ENCODE measurements at regions not wholly inside any gene's neighbourhood (a gene's known extent, or its start where the extent isn't known, plus 50 kb on each side); places are given as distances from the start of the nearest gene placed in this dataset.
"Not testable (repeated sequence)": the region's sequence is repeated elsewhere in the genome, so short reads cannot be mapped to it uniquely, and the experiment has no call there.

- no peak for TF ChIP-seq CTCF (conservative IDR thresholded peaks at IDR 0.05)
- Mint-ChIP-seq H3K4me1 (peaks cover 5% of the 10 kb centered on the region), H3K36me3 (ENCODE audit: low read depth) (no peaks in the 10 kb centered on the region), H3K27me3 (ENCODE audit: insufficient read depth) (peaks cover 2% of the 10 kb centered on the region), H3K27ac (no peak overlapping the region), H3K4me3 (no peak overlapping the region), H3K9me3 (peaks cover 2% of the 10 kb centered on the region)
- Histone ChIP-seq H3K4me3 (ENCODE audit: low read length) (no peak overlapping the region), H3K4me1 (ENCODE audit: control insufficient read depth, insufficient read depth, low read length) (no peaks in the 10 kb centered on the region), H3K9ac (ENCODE audit: extremely low read depth, low read length, poor library complexity, severe bottlenecking) (no peak overlapping the region), H3K27me3 (ENCODE audit: control insufficient read depth, insufficient read depth, low read length, poor library complexity, severe bottlenecking) (no peaks in the 10 kb centered on the region), H3K9me3 (ENCODE audit: control insufficient read depth, low read length) (no peaks in the 10 kb centered on the region), H3K27ac (ENCODE audit: low read depth, low read length) (no peak overlapping the region), H3K36me3 (ENCODE audit: control insufficient read depth, insufficient read depth, low read length) (no peaks in the 10 kb centered on the region)
- 78% methylated on average over 1 of the region's 2 CpGs; no CpG with 5 or more reads in 1 of the 2 experiments for whole genome bisulfite sequencing, 2 experiments (ENCODE audit: insufficient coverage in 1 of 2, insufficient read length in 1 of 2)
- no peak for DNase-seq
Measured at GRCh38 chr13:70516226-70516625, 408.0 kb upstream of the KLHL1 start.

- not testable (repeated sequence) for H3K4me1 Mint-ChIP-seq; H3K9ac ChIP-seq (ENCODE audit: extremely low read depth, low read length, poor library complexity, severe bottlenecking); H3K9me3 ChIP-seq (ENCODE audit: control insufficient read depth, low read length); DNase-seq; H3K36me3 ChIP-seq (ENCODE audit: control insufficient read depth, insufficient read depth, low read length); H3K4me3 Mint-ChIP-seq; H3K27ac Mint-ChIP-seq; H3K27me3 Mint-ChIP-seq (ENCODE audit: insufficient read depth); H3K4me1 ChIP-seq (ENCODE audit: control insufficient read depth, insufficient read depth, low read length); H3K9me3 Mint-ChIP-seq; H3K4me3 ChIP-seq (ENCODE audit: low read length); H3K27me3 ChIP-seq (ENCODE audit: control insufficient read depth, insufficient read depth, low read length, poor library complexity, severe bottlenecking); H3K36me3 Mint-ChIP-seq (ENCODE audit: low read depth); H3K27ac ChIP-seq (ENCODE audit: low read depth, low read length)
- WGBS, 2 experiments (ENCODE audit: insufficient coverage in 1 of 2, insufficient read length in 1 of 2): 95 to 97% methylated on average over 7 to 40 of the region's 40 CpGs
Measured at GRCh38 chr13:70511861-70512417, 403.7 kb upstream of the KLHL1 start.

GRCh38 chr13:70505809-70506208 lies 397.6 kb upstream of the KLHL1 start:
- Histone ChIP-seq H3K27me3 (ENCODE audit: control insufficient read depth, insufficient read depth, low read length, poor library complexity, severe bottlenecking) (no peaks in the 10 kb centered on the region), H3K4me3 (ENCODE audit: low read length) (no peak overlapping the region), H3K9me3 (ENCODE audit: control insufficient read depth, low read length) (no peaks in the 10 kb centered on the region), H3K27ac (ENCODE audit: low read depth, low read length) (no peak overlapping the region), H3K36me3 (ENCODE audit: control insufficient read depth, insufficient read depth, low read length) (no peaks in the 10 kb centered on the region), H3K9ac (ENCODE audit: extremely low read depth, low read length, poor library complexity, severe bottlenecking) (no peak overlapping the region), H3K4me1 (ENCODE audit: control insufficient read depth, insufficient read depth, low read length) (no peaks in the 10 kb centered on the region)
- Mint-ChIP-seq H3K27me3 (ENCODE audit: insufficient read depth) (no peaks in the 10 kb centered on the region), H3K4me3 (no peak overlapping the region), H3K9me3 (peaks cover 3% of the 10 kb centered on the region), H3K27ac (no peak overlapping the region), H3K36me3 (ENCODE audit: low read depth) (no peaks in the 10 kb centered on the region), H3K4me1 (peaks cover 4% of the 10 kb centered on the region)
- no peak for TF ChIP-seq CTCF (conservative IDR thresholded peaks at IDR 0.05)
- WGBS, 2 experiments (ENCODE audit: insufficient coverage in 1 of 2, insufficient read length in 1 of 2): 96 to 97% methylated on average over 4 of the region's 4 CpGs
- DNase-seq: no peak

GRCh38 chr13:70502944-70503343 lies 394.7 kb upstream of the KLHL1 start:
- H3K9me3 ChIP-seq (ENCODE audit: control insufficient read depth, low read length): no peaks in the 10 kb centered on the region
- peak; percentile 64 for DNase-seq
- no peaks in the 10 kb centered on the region for H3K27me3 ChIP-seq (ENCODE audit: control insufficient read depth, insufficient read depth, low read length, poor library complexity, severe bottlenecking)
- no peak overlapping the region for H3K9ac ChIP-seq (ENCODE audit: extremely low read depth, low read length, poor library complexity, severe bottlenecking)
- no peak overlapping the region for H3K27ac ChIP-seq (ENCODE audit: low read depth, low read length)
- no peaks in the 10 kb centered on the region for H3K27me3 Mint-ChIP-seq (ENCODE audit: insufficient read depth)
- H3K4me1 ChIP-seq (ENCODE audit: control insufficient read depth, insufficient read depth, low read length): no peaks in the 10 kb centered on the region
- no peak for TF ChIP-seq CTCF (conservative IDR thresholded peaks at IDR 0.05)
- H3K4me3 Mint-ChIP-seq: no peak overlapping the region
- H3K36me3 Mint-ChIP-seq (ENCODE audit: low read depth): no peaks in the 10 kb centered on the region
- no peaks in the 10 kb centered on the region for H3K4me1 Mint-ChIP-seq
- peaks cover 2% of the 10 kb centered on the region for H3K9me3 Mint-ChIP-seq
- H3K36me3 ChIP-seq (ENCODE audit: control insufficient read depth, insufficient read depth, low read length): no peaks in the 10 kb centered on the region
- WGBS, 2 experiments (ENCODE audit: insufficient coverage in 1 of 2, insufficient read length in 1 of 2): 57 to 67% methylated on average over 1 of the region's 1 CpG
- peak overlapping the region; percentile 61 for H3K27ac Mint-ChIP-seq
- H3K4me3 ChIP-seq (ENCODE audit: low read length): no peak overlapping the region

Measured in endodermal cell (in vitro differentiated cells).